ENCODE measurements at regions not wholly inside any gene's neighbourhood (a gene's known extent, or its start where the extent isn't known, plus 50 kb on each side); places are given as distances from the start of the nearest gene placed in this dataset.

- TF ChIP-seq, protein P1, sequence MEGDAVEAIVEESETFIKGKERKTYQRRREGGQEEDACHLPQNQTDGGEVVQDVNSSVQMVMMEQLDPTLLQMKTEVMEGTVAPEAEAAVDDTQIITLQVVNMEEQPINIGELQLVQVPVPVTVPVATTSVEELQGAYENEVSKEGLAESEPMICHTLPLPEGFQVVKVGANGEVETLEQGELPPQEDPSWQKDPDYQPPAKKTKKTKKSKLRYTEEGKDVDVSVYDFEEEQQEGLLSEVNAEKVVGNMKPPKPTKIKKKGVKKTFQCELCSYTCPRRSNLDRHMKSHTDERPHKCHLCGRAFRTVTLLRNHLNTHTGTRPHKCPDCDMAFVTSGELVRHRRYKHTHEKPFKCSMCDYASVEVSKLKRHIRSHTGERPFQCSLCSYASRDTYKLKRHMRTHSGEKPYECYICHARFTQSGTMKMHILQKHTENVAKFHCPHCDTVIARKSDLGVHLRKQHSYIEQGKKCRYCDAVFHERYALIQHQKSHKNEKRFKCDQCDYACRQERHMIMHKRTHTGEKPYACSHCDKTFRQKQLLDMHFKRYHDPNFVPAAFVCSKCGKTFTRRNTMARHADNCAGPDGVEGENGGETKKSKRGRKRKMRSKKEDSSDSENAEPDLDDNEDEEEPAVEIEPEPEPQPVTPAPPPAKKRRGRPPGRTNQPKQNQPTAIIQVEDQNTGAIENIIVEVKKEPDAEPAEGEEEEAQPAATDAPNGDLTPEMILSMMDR (IDR thresholded peaks at IDR 0.05; ENCODE audit: insufficient read depth, low read length) = no peak
- TF ChIP-seq POLR2AphosphoS5 (IDR thresholded peaks at IDR 0.05; ENCODE audit: low read depth) = no peak
Measured at GRCh38 chr11:42545954-42546353, 765.8 kb upstream of the API5 start.
